ENCODE measurements at regions not wholly inside any gene's neighbourhood (a gene's known extent, or its start where the extent isn't known, plus 50 kb on each side); places are given as distances from the start of the nearest gene placed in this dataset.

GRCh38 chr19:30287259-30287658 is 84.9 kb upstream of the ZNF536 start:
- H3K27me3 ChIP-seq (ENCODE audit: insufficient read depth, low read length) = peaks cover 29% of the 10 kb centered on the region
- no peaks in the 10 kb centered on the region for H3K79me2 ChIP-seq (ENCODE audit: insufficient read depth, low read length)
- no peak overlapping the region for H3K27ac ChIP-seq (ENCODE audit: low read depth, low read length)
- no peaks in the 10 kb centered on the region for H3K9me2 ChIP-seq (ENCODE audit: insufficient read depth)
- H3K4me1 ChIP-seq (ENCODE audit: control insufficient read depth in 1 of 2, insufficient read depth in 2 of 2, low read length in 2 of 2) = no peaks in the 10 kb centered on the region
- H3K4me2 ChIP-seq (ENCODE audit: low read length) = no peak overlapping the region
- H3K4me3 ChIP-seq (replicated peaks in 1 of 2; ENCODE audit: low read depth in 1 of 2, low read length in 2 of 2) = no peak overlapping the region
- ChIA-PET CTCF (no interaction called here), RAD21 (ENCODE audit: low non-redundant PET in 1 of 2, low total read pairs in 2 of 2, uncharacterized antibody in 2 of 2, unreplicated experiment in 2 of 2) (no interaction called here), POLR2A (no interaction called here)
- no peaks in the 10 kb centered on the region for H3K36me3 ChIP-seq (ENCODE audit: control insufficient read depth in 1 of 2, insufficient read depth in 2 of 2, low read length in 2 of 2)
- intact Hi-C loops (cut with micrococcal nuclease) = no loop called here
- no peaks in the 10 kb centered on the region for H3K9me3 ChIP-seq (ENCODE audit: control insufficient read depth in 1 of 2, insufficient read depth in 1 of 2, low read depth in 1 of 2, low read length in 2 of 2)
- H4K20me1 ChIP-seq (ENCODE audit: insufficient read depth) = no peaks in the 10 kb centered on the region
- no peak overlapping the region for H3K9ac ChIP-seq (ENCODE audit: low read length)
- BruUV-seq (replicated peaks) = no TSS peak
- no peak for TF ChIP-seq RAD21 (IDR thresholded peaks at IDR 0.05; ENCODE audit: low read depth)
- no peak for TF ChIP-seq SRF (IDR thresholded peaks at IDR 0.05; ENCODE audit: low read depth)
- TF ChIP-seq FOSL1 (IDR thresholded peaks at IDR 0.05; ENCODE audit: low read depth) = no peak
- no peak for TF ChIP-seq JUND (IDR thresholded peaks at IDR 0.05)
- DNase-seq (ENCODE audit: low read depth, low spot score) (no peak), ATAC-seq (no peak)
- no peak overlapping the region for H2AFZ ChIP-seq (ENCODE audit: low read depth, low read length, poor library complexity, severe bottlenecking)

- ATAC-seq = no peak
- Histone ChIP-seq H3K9ac (ENCODE audit: low read length) (no peak overlapping the region), H3K9me2 (ENCODE audit: insufficient read depth) (no peaks in the 10 kb centered on the region), H4K20me1 (ENCODE audit: insufficient read depth) (no peaks in the 10 kb centered on the region), H3K27ac (ENCODE audit: low read depth, low read length) (no peak overlapping the region), H3K79me2 (ENCODE audit: insufficient read depth, low read length) (no peaks in the 10 kb centered on the region), H3K9me3 (ENCODE audit: control insufficient read depth in 1 of 2, insufficient read depth in 1 of 2, low read depth in 1 of 2, low read length in 2 of 2) (no peaks in the 10 kb centered on the region), H3K4me2 (ENCODE audit: low read length) (no peak overlapping the region), H3K27me3 (ENCODE audit: insufficient read depth, low read length) (peaks cover 23% of the 10 kb centered on the region), H3K4me3 (replicated peaks in 1 of 2; ENCODE audit: low read depth in 1 of 2, low read length in 2 of 2) (no peak overlapping the region), H3K36me3 (ENCODE audit: control insufficient read depth in 1 of 2, insufficient read depth in 2 of 2, low read length in 2 of 2) (no peaks in the 10 kb centered on the region), H3K4me1 (ENCODE audit: control insufficient read depth in 1 of 2, insufficient read depth in 2 of 2, low read length in 2 of 2) (no peaks in the 10 kb centered on the region), H2AFZ (ENCODE audit: low read depth, low read length, poor library complexity, severe bottlenecking) (no peak overlapping the region)
- BruUV-seq (replicated peaks) = no TSS peak
- RAD21 ChIA-PET (ENCODE audit: low non-redundant PET in 1 of 2, low total read pairs in 2 of 2, uncharacterized antibody in 2 of 2, unreplicated experiment in 2 of 2) = no interaction called here
- CTCF ChIA-PET = no interaction called here
- intact Hi-C loops (cut with micrococcal nuclease) = no loop called here
- POLR2A ChIA-PET = no interaction called here
- TF ChIP-seq YY1 (IDR thresholded peaks at IDR 0.05; ENCODE audit: extremely low read depth, insufficient replicate concordance, low read depth, low read length) = no peak
- TF ChIP-seq CTCF (IDR thresholded peaks at IDR 0.05 in 2 of 3, conservative IDR thresholded peaks at IDR 0.05 in 1 of 3; ENCODE audit: borderline replicate concordance in 1 of 3, insufficient read depth in 1 of 3, low read depth in 2 of 3, low read length in 2 of 3) = no peak
- TF ChIP-seq ZFX (IDR thresholded peaks at IDR 0.05) = no peak
- TF ChIP-seq TCF7L2 (IDR thresholded peaks at IDR 0.05; ENCODE audit: borderline replicate concordance, extremely low read depth, insufficient read depth, insufficient read length) = no peak
- no peak for TF ChIP-seq REST (IDR thresholded peaks at IDR 0.05; ENCODE audit: low read depth)
- no peak for TF ChIP-seq JUND (IDR thresholded peaks at IDR 0.05)
- TF ChIP-seq CBX3 (IDR thresholded peaks at IDR 0.05; ENCODE audit: low read depth) = no peak
- no peak for TF ChIP-seq ATF3 (IDR thresholded peaks at IDR 0.05)
- TF ChIP-seq SP1 (IDR thresholded peaks at IDR 0.05; ENCODE audit: low read depth) = no peak
- TF ChIP-seq ELF1 (IDR thresholded peaks at IDR 0.05; ENCODE audit: borderline replicate concordance, low read depth) = no peak
- TF ChIP-seq CEBPB (IDR thresholded peaks at IDR 0.05; ENCODE audit: low read depth) = no peak
- TF ChIP-seq POLR2A (IDR thresholded peaks at IDR 0.05; ENCODE audit: borderline replicate concordance, extremely low read depth, insufficient read depth, insufficient read length) = no peak
- no peak for TF ChIP-seq FOSL1 (IDR thresholded peaks at IDR 0.05; ENCODE audit: low read depth)
- no peak for TF ChIP-seq EZH2 (IDR thresholded peaks at IDR 0.05)
- TF ChIP-seq MAX (IDR thresholded peaks at IDR 0.05) = no peak
- no peak for TF ChIP-seq SIN3A (IDR thresholded peaks at IDR 0.05; ENCODE audit: low read depth)
- no peak for TF ChIP-seq EGR1 (IDR thresholded peaks at IDR 0.05; ENCODE audit: low read depth)
- DNase-seq (ENCODE audit: low read depth, low spot score) = no peak
Observed at GRCh38 chr19:30287973-30288372, 84.2 kb upstream of the ZNF536 start.
